Activated T-cell treated with anti-CD3 and anti-CD28 coated beads, Interleukin-2, amount 50 U/mL, for 4 hours (primary cell): ENCODE measurements at regions not wholly inside any gene's neighbourhood (a gene's known extent, or its start where the extent isn't known, plus 50 kb on each side); places are given as distances from the start of the nearest gene placed in this dataset.

Experiments
- ATAC-seq, 2 donors: fragments of 200-7000 bp; cut with Tn5 transposase; one replicate each; pipeline ENCODE4 v1.10.0; 2021
- DNase-seq: peaks from one replicate; pipeline ENCODE4 v3.0.0-alpha.2; 2020
- H3K27me3 Mint-ChIP-seq: one replicate; pipeline ENCODE4 v1.8.0; 2021; ENCODE audit warnings: low read depth, mixed read lengths
- H3K36me3 Mint-ChIP-seq: one replicate; pipeline ENCODE4 v1.8.0; 2022; ENCODE audit warnings: mixed read lengths; ENCODE audit not compliant: insufficient read depth
- H3K4me1 Mint-ChIP-seq: one replicate; pipeline ENCODE4 v1.8.0; 2021; ENCODE audit warnings: low read depth, mixed read lengths
- H3K4me3 Mint-ChIP-seq: one replicate; pipeline ENCODE4 v1.8.0; 2021; ENCODE audit warnings: mild to moderate bottlenecking, moderate library complexity, mixed read lengths
- H3K9me3 Mint-ChIP-seq: one replicate; pipeline ENCODE4 v1.8.0; 2021; ENCODE audit warnings: mixed read lengths

DNA sequence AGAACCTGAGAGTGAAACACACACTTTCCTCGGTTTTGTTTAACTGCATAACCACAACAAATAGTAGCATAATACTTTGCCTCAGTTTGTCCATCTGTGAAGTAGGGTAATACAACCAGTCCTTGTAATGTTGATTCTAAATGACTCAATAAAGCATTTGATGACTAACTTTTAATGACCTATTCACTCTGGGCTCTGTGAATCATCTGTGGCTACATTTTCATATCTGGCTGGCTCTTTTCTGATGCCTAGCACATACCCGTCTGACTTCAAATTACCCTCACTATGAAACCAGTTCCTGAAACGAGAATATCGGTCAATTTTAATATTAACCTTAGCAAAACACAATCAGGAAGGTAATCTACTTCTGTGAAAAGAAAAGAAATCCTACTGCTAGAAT lies 151.0 kb downstream of the SH2D1A start:
- H3K4me3 Mint-ChIP-seq, result no peak overlapping the region
- H3K36me3 Mint-ChIP-seq, result no peaks in the 10 kb centered on the region
- peaks cover 4% of the 10 kb centered on the region for H3K4me1 Mint-ChIP-seq
- DNase-seq (no peak), ATAC-seq (no peak)
- H3K27me3 Mint-ChIP-seq, result no peaks in the 10 kb centered on the region
- H3K9me3 Mint-ChIP-seq, result no peaks in the 10 kb centered on the region

- H3K4me3 Mint-ChIP-seq, result no peak overlapping the region
- H3K4me1 Mint-ChIP-seq, result peaks cover 4% of the 10 kb centered on the region
- no peaks in the 10 kb centered on the region for H3K36me3 Mint-ChIP-seq
- no peaks in the 10 kb centered on the region for H3K27me3 Mint-ChIP-seq
- no peak for DNase-seq
- H3K9me3 Mint-ChIP-seq, result no peaks in the 10 kb centered on the region
- ATAC-seq, result no peak
Measured at GRCh38 chrX:124501586-124501985, 155.2 kb downstream of the SH2D1A start.

DNA sequence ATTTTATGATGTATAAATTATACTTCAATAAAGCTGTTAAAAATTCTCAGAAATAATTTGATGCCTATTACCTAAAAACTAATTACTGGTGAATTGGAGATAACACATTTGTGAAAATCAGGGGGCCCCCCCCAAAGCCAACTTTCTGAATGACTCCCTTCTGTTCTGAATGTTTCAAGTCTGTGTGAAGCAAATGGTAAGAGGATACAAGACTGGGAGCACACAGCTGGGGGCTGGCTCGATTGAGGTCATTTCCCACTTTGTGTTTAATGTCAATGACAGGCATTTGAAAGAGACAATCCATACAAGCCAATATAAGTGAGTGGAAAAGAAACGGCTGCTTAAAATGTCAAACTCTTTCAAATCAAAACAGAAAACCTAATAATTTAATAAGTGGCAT lies 155.8 kb downstream of the SH2D1A start:
- H3K4me1 Mint-ChIP-seq, result peaks cover 4% of the 10 kb centered on the region
- H3K9me3 Mint-ChIP-seq, result no peaks in the 10 kb centered on the region
- H3K4me3 Mint-ChIP-seq, result no peak overlapping the region
- no peaks in the 10 kb centered on the region for H3K36me3 Mint-ChIP-seq
- H3K27me3 Mint-ChIP-seq, result no peaks in the 10 kb centered on the region
- ATAC-seq, result no peak
- no peak for DNase-seq

GRCh38 chrX:124502599-124502998 lies 156.2 kb downstream of the SH2D1A start:
- H3K4me1 Mint-ChIP-seq, result peaks cover 4% of the 10 kb centered on the region
- H3K36me3 Mint-ChIP-seq, result no peaks in the 10 kb centered on the region
- no peak overlapping the region for H3K4me3 Mint-ChIP-seq
- no peak for ATAC-seq
- no peak for DNase-seq
- no peaks in the 10 kb centered on the region for H3K27me3 Mint-ChIP-seq
- no peaks in the 10 kb centered on the region for H3K9me3 Mint-ChIP-seq

- no peak for DNase-seq
- ATAC-seq, result no peak
- Mint-ChIP-seq H3K27me3 (no peaks in the 10 kb centered on the region), H3K4me3 (no peak overlapping the region), H3K4me1 (peaks cover 4% of the 10 kb centered on the region), H3K36me3 (no peaks in the 10 kb centered on the region), H3K9me3 (no peaks in the 10 kb centered on the region)
Measured at GRCh38 chrX:124504111-124504983, 158.0 kb downstream of the SH2D1A start.

- ATAC-seq (no peak), DNase-seq (no peak)
- Mint-ChIP-seq H3K27me3 (no peaks in the 10 kb centered on the region), H3K9me3 (no peaks in the 10 kb centered on the region), H3K4me1 (peaks cover 2% of the 10 kb centered on the region), H3K36me3 (no peaks in the 10 kb centered on the region), H3K4me3 (no peak overlapping the region)
Measured at GRCh38 chrX:124506066-124506465, 159.7 kb downstream of the SH2D1A start.

GRCh38 chrX:124507246-124507645 lies 160.9 kb downstream of the SH2D1A start:
- Mint-ChIP-seq H3K27me3 (no peaks in the 10 kb centered on the region), H3K4me1 (no peaks in the 10 kb centered on the region), H3K9me3 (no peaks in the 10 kb centered on the region), H3K4me3 (no peak overlapping the region), H3K36me3 (no peaks in the 10 kb centered on the region)
- no peak for ATAC-seq
- no peak for DNase-seq

DNA sequence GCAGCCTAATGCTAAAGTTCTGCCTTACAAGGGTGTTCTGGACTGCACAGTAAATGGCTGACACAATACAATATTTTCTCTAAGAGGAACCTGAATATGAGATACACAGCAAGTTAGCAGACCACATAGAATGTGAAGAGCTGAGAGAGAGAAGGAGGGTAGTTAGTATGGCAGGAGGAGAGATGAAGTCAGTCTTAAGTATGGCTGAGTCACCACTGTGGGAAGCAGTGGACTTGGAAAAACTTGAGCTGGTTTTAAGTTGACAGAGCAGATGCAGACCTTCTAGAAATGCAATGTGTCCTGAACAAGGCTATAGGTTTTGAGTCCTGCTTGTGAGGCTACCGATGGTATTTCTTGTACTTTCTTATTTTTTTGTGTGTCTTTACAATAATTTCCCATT lies 172.5 kb downstream of the SH2D1A start:
- no peaks in the 10 kb centered on the region for H3K27me3 Mint-ChIP-seq
- ATAC-seq (no peak), DNase-seq (no peak)
- H3K9me3 Mint-ChIP-seq, result peaks cover 7% of the 10 kb centered on the region
- no peaks in the 10 kb centered on the region for H3K4me1 Mint-ChIP-seq
- H3K4me3 Mint-ChIP-seq, result no peak overlapping the region
- H3K36me3 Mint-ChIP-seq, result peaks cover 4% of the 10 kb centered on the region

DNA sequence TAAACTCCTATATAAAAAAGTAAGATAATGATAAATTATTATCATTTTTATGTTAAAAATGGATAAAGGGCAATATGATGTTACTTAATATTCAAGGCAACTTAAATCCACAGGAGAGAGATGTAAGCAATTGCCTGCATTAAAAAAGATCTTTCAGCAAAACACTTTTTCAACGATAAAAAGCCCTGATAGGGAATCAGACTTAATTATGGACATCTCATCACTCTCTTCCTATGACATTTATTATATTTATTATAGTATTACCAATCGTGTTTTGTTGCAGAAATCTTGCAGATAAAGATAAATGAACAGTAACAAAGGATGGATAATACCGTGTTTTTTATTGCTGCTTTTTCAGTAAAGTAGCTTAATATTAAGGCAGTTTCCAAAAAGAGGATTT lies 178.5 kb downstream of the SH2D1A start:
- peaks cover 2% of the 10 kb centered on the region for H3K36me3 Mint-ChIP-seq
- ATAC-seq, result no peak
- DNase-seq, result no peak
- no peak overlapping the region for H3K4me3 Mint-ChIP-seq
- no peaks in the 10 kb centered on the region for H3K9me3 Mint-ChIP-seq
- H3K27me3 Mint-ChIP-seq, result no peaks in the 10 kb centered on the region
- H3K4me1 Mint-ChIP-seq, result no peaks in the 10 kb centered on the region

DNA sequence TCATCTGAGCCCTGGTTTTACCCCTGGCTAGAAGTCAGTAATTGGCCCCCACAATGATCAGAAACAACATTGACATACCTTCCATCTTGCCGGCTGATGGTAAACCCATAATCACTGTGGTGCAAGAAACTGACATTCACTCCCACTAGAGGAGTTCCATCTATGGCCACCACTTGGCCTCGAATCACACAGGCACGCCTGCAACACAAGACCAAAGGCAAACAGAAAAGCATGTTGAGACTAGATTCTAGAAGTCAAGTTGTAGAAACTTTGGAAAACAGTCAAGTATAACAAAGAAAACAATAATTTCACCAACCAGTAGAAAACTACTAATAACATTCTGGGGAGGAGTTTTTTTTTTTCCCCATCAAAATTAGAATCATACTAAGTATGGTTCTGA lies 183.4 kb downstream of the SH2D1A start:
- ATAC-seq (no peak), DNase-seq (no peak)
- H3K9me3 Mint-ChIP-seq, result no peaks in the 10 kb centered on the region
- no peak overlapping the region for H3K4me3 Mint-ChIP-seq
- H3K27me3 Mint-ChIP-seq, result peaks cover 4% of the 10 kb centered on the region
- no peaks in the 10 kb centered on the region for H3K4me1 Mint-ChIP-seq
- peaks cover 2% of the 10 kb centered on the region for H3K36me3 Mint-ChIP-seq

DNA sequence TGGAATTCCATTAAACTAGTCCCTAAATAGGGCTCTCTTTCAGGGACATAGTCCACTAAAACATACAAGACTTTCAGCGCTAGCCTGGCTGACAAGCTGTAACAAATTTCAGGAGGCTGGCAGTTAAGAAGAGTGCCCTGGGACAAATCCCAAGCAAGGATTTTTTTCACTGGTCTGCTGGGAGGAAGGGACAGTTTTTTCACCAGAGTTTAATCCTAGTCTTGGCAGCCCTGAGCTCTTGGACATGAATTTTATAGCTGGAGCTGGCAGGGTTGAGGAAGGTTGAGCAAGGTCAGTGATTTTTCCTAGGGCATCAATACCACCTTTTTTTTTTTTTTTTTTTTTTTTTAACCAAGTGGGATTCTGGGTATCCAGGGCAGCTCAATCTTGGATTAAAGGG lies 184.4 kb downstream of the SH2D1A start:
- peaks cover 4% of the 10 kb centered on the region for H3K27me3 Mint-ChIP-seq
- H3K4me1 Mint-ChIP-seq, result no peaks in the 10 kb centered on the region
- no peak overlapping the region for H3K4me3 Mint-ChIP-seq
- no peak for DNase-seq
- H3K9me3 Mint-ChIP-seq, result no peaks in the 10 kb centered on the region
- peaks cover 2% of the 10 kb centered on the region for H3K36me3 Mint-ChIP-seq
- ATAC-seq, result no peak

DNA sequence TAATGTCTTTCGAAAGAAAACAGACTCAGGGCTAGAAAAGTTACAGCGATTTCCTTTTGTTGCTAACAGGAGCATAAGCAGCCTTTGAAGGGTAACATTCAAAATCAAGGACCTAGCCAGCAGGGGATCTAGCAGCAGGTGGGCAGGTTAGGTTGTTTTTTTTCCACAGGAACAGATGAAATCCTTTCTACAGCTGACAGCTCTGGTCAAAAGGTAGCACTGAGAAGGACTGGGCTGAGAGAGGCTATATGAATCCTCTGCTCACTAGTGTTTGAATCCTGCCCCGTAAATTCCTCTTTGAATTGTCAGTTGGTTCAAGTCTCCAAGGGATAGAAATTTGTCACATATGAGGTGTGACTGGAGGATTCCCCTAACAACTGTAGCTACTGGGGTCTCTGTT lies 188.2 kb downstream of the SH2D1A start:
- peaks cover 2% of the 10 kb centered on the region for H3K36me3 Mint-ChIP-seq
- no peak for ATAC-seq
- no peaks in the 10 kb centered on the region for H3K9me3 Mint-ChIP-seq
- no peak overlapping the region for H3K4me3 Mint-ChIP-seq
- peaks cover 4% of the 10 kb centered on the region for H3K27me3 Mint-ChIP-seq
- no peaks in the 10 kb centered on the region for H3K4me1 Mint-ChIP-seq
- DNase-seq, result no peak

- no peaks in the 10 kb centered on the region for H3K27me3 Mint-ChIP-seq
- no peak for ATAC-seq
- no peak overlapping the region for H3K4me3 Mint-ChIP-seq
- no peaks in the 10 kb centered on the region for H3K9me3 Mint-ChIP-seq
- no peaks in the 10 kb centered on the region for H3K36me3 Mint-ChIP-seq
- DNase-seq, result no peak
- no peaks in the 10 kb centered on the region for H3K4me1 Mint-ChIP-seq
Measured at GRCh38 chrX:124540474-124540873, 194.1 kb downstream of the SH2D1A start.

- Mint-ChIP-seq H3K27me3 (no peaks in the 10 kb centered on the region), H3K9me3 (no peaks in the 10 kb centered on the region), H3K4me3 (no peak overlapping the region), H3K36me3 (no peaks in the 10 kb centered on the region), H3K4me1 (no peaks in the 10 kb centered on the region)
- DNase-seq (no peak), ATAC-seq (no peak)
Measured at GRCh38 chrX:124548571-124548970, 202.2 kb downstream of the SH2D1A start.

DNA sequence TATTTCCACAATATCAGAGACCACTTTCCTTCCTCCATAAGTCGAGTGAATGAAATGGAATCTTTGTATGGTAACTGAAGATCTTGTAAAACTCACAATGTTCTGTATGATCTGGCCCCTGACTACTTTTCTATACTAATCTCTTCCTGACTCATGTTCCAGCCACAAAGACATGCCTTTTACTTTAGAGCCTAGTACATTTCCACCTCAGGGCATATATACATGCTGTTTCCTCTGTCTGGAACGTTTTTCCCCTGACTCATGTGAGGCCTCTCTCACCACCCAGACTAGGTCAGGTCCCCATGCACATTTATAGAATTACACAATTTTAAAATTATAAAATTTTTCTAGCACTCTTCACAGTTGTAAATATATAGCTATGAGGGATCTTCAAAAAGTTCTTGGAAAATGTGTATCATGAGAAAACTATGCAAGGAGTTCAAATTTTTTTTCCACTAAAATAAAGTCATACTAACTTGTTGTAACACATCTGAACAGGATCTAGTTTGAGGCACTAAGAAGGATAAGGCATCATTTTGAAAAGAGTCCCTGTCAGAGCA lies 208.8 kb downstream of the SH2D1A start:
- H3K36me3 Mint-ChIP-seq, result no peaks in the 10 kb centered on the region
- H3K9me3 Mint-ChIP-seq, result no peaks in the 10 kb centered on the region
- ATAC-seq, result no peak
- DNase-seq, result no peak
- no peaks in the 10 kb centered on the region for H3K4me1 Mint-ChIP-seq
- H3K27me3 Mint-ChIP-seq, result no peaks in the 10 kb centered on the region
- no peak overlapping the region for H3K4me3 Mint-ChIP-seq
